Activated CD8-positive, alpha-beta memory T cell treated with anti-CD3 and anti-CD28 coated beads, Interleukin-2, amount 50 U/mL, for 1 hour (primary cell): ENCODE measurements at regions not wholly inside any gene's neighbourhood (a gene's known extent, or its start where the extent isn't known, plus 50 kb on each side); places are given as distances from the start of the nearest gene placed in this dataset.
"Not testable (repeated sequence)": the region's sequence is repeated elsewhere in the genome, so short reads cannot be mapped to it uniquely, and the experiment has no call there.

Source experiments
- DNase-seq: peaks from one replicate; pipeline ENCODE4 v3.0.0-alpha.2; 2020; ENCODE audit errors: extremely low read depth

GRCh38 chr16:65384441-65384840 is 262.6 kb upstream of the CDH11 start:
- no peak for DNase-seq

GRCh38 chr16:65377195-65377594 is 255.3 kb upstream of the CDH11 start:
- no peak for DNase-seq

DNA sequence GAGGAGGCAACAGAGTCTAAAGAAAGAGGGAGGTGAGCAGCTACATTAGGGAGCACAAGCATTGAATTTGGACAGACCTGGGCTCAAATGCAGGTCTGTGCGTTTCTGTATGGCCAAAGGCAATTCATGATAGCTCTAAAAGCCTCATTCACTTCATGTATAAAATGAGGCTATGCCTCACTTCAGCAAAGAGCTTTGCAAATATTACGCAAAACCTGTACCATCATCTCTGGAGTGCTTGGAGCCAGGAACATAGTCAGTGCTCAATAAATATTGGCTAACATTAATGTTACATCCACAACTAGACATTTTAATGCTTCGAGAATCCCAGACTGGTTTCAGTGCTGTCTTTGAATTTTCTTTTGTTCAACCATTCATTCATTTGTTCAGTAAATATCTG is 254.7 kb upstream of the CDH11 start:
- DNase-seq: no peak

DNA sequence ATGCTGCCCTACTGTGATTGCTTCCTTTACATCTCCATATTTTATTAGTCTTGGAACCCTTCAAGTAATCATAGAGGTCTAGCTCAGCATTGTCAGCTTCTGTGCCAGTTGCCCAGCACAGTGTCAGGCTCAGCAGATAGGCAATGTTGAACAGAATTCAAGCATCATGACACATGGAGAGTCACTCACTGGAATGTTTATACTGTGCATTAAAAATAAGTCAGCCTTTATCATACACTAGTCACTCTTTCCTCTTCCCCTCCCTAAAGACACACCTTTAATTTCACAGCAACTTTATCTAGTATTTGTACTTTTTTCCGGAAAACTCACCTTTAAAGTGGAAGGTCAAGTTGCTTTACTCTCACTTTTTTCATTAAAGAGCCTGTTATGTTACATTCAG is 253.8 kb upstream of the CDH11 start:
- no peak for DNase-seq

- DNase-seq: no peak
Observed at GRCh38 chr16:65373097-65373496, 251.2 kb upstream of the CDH11 start.

GRCh38 chr16:65372171-65372570 is 250.3 kb upstream of the CDH11 start:
- DNase-seq: no peak

DNA sequence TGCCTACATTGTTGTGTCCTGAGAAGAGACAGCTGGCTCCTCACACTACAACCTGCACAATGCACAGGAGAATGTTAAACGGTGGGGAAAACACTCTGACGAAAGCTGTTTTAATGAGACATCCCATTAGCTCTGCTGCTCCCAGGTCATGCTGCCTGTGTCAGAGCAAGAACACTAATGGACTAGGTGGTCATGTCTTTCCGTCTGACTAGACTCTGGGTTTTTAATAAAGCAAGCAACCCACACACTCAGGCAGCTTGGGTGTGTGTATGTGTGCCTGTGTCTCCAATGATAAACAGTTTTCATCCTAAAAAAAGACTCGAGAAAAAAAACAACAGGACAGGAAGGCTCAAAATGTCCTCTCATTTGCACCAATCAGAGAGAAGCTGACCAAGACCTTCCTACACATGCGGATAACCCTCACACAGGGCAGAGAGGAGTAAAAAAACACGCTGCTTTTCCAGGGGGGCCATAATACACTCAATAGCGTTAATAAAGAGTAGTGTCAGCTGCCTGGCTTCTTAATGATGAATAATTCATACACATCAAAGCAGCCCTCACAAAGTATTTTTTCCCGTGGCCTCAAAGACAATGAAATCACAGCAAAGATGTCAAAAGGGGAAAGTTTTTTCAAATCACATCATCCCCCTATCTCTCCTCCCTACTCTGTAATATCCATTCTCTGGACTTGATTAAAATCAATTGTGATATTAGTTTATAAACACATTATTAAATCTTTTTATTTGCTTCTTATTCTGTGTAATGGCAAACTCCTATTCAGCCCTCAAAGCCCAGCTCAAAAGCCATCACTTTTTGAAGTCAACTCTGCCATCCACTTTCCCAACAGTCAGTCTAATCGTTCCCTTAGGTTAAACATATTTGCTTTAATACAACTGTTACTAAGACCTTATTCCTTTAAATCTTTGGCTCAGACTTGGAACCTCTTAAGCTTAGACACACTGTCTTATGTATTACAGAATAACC is 244.2 kb upstream of the CDH11 start:
- no peak for DNase-seq

DNA sequence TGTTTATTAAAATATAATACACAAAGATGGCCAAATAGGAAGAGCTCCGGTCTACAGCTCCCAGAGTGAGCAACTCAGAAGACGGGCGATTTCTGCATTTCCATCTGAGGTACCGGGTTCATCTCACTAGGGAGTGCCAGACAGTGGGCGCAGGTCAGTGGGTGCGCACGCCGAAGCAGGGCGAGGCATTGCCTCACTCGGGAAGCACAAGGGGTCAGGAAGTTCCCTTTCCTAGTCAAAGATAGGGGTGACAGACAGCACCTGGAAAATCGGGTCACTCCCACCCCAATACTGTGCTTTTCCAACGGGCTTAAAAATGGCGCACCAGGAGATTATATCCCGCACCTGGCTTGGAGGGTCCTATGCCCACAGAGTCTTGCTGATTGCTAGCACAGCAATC is 234.9 kb upstream of the CDH11 start:
- DNase-seq: not testable (repeated sequence)

DNA sequence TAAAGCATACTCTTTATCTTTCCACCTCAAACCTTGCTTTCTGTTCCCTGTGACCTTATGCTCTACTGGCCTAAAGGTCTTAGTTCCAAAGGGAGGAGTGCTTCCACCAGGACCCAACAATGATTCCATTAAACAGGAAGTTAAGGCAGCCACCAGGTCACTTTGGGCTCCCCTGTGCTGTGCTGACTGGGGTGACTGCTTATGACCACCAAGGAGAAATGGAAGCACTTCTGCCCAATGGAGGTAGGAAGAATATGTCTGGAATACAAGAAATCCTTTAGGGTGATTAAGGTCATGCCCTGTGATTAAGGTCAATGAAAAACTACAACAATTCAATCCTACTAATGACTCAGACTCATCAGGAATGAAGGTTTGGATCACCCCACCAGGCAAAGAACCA is 233.8 kb upstream of the CDH11 start:
- DNase-seq: no peak

- no peak for DNase-seq
Observed at GRCh38 chr16:65353183-65353582, 231.3 kb upstream of the CDH11 start.

DNA sequence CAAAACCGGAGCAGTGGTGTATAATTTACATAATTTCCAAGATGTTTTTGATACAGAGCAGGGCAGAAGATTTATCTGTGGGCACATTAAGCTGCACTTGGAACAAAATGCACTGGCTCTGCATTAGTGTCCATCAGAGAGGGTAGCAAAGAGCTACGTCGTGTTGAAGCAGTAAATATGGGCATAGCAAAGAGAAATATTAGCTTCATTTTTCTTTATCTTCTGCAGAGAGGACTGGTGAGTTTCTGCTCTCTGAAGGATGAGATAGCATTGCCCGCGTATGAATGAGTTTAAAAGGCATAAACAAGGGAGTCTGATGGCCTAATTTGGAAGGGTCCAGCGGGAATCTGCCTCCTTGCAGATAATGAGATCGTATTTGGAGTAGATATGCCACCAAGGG is 227.8 kb upstream of the CDH11 start:
- no peak for DNase-seq

DNA sequence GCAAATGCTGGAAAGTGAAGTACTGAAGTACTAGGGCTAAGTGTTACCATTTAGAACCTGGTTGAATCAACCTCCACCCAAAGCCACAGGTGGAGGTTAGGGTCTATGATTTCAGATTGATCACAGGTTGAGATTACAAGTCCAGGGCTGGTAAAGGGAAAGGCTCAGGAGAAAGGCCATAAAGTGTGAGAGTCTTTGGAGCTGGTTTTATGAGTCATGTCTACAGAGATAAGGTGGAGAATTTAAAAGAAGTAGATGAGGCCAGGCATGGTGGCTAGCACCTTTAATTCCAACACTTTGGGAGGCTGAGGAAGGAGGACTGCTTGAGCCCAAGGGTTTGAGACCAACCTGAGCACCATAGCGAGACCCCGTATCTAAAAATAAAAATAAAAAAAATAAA is 221.7 kb upstream of the CDH11 start:
- no peak for DNase-seq

- DNase-seq: no peak
Observed at GRCh38 chr16:65342231-65342866, 220.5 kb upstream of the CDH11 start.

DNA sequence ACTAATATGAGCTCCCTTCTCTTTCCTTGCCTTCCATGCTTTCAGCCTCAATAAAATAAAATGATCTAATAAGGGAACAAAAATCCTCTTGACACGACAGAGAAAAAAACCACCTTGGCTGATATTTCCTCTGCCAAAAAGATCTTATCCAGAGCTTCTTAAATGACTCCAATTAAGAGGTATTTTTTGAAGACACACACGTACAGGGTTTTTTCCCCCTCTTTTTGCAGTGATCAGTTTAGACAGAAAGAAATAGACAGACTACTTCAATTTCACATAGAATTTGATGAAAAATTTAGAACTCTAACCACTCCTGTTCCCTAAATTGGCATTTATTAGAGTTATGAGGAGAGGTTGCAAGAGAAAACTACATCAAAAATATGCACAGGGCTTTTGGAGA is 217.2 kb upstream of the CDH11 start:
- no peak for DNase-seq

DNA sequence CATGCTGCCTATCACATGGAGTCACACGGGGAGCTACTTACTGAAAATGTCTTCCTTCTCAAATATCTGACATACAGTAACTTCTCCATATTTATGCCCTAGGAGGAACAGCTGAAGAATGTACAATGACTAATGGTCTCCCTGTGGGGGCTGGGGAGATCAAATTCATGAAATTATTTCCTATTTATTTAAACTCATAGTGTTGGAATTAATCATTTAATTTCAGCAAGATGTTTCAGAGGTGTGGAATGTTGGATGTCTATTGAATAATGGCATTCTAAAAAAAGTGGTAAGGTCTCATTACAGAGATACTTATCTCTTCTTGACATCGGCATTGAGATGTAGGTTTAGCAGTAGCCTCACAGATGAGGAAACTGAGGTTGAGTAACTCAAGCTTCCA is 214.3 kb upstream of the CDH11 start:
- DNase-seq: no peak

GRCh38 chr16:65334081-65334480 is 212.2 kb upstream of the CDH11 start:
- no peak for DNase-seq

GRCh38 chr16:65333283-65333682 is 211.4 kb upstream of the CDH11 start:
- DNase-seq: no peak

- DNase-seq: no peak
Observed at GRCh38 chr16:65327346-65327745, 205.5 kb upstream of the CDH11 start.

DNA sequence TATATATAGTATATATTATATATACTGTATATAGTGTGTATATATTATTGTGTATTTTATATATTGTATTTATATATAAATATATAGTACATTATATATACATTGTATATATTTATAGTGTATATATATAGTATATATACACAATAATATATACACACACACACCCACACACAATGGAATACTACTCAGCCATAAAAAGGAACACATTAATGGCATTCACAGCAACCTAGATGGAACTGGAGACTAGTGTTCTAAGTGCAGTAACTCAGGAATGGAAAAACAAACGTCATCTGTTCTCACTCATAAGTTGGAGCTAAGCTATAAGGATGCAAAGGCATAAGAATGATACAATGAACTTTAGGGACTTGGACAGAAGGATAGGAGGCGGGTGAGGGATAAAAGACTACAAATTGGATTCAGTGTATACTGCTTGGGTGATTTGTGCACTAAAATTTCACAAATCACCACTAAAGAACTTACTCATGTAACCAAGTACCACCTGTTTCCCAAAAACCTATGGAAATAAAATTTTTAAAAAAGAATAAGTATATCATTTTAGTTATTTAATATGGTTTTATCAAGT is 201.9 kb upstream of the CDH11 start:
- DNase-seq: no peak

DNA sequence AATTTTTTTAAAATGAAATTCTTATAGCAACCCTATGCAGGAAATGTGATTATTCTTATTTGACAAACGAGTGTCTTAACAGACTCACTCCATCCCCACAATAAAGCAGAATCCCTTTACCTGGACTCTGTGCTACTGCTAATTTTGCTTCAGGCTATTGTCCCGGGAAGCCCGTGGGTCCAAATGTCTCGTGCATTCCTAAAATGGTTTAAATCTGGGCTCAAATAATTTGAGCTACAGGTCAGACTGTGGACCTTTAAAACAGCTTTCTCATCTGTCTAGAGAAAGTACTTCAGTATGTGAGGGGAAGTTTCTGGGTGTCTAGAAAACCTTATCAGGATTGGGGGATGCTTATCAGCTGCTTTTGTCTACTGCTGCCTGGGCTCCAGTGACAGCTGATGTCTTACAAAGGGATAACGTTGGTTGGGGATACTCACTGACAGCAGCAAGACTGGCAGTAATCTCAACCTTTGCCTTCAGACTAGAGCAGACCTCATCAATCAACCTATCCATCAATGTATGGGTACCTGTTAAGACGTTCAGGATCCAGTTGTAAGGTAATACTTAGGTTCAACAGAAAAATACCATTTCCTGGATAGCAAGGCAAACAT is 197.9 kb upstream of the CDH11 start:
- no peak for DNase-seq

- DNase-seq: no peak
Observed at GRCh38 chr16:65318590-65319257, 196.9 kb upstream of the CDH11 start.

DNA sequence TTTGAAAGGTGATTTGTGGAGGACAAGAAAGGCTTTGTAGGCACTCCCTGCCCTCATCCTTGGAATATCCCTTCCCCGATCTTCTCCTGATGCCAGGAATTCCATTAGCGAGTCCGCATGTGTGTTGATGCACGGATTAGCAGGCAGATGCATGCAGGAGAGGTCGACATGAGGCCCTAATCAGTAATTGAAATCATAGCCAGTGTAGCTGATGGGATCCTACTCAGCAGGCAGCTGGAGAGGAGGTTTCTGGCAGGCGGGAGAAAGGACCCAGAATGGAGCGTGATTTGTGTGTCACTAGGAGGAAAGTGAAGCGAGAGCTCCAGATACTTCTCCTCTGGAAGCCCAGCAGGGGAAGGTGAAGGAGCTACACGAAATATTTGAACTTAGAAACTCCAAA is 196.3 kb upstream of the CDH11 start:
- no peak for DNase-seq
